IPS DF 4.7 (cell line): ENCODE measurements at regions not wholly inside any gene's neighbourhood (a gene's known extent, or its start where the extent isn't known, plus 50 kb on each side); places are given as distances from the start of the nearest gene placed in this dataset.
"Not testable (repeated sequence)": the region's sequence is repeated elsewhere in the genome, so short reads cannot be mapped to it uniquely, and the experiment has no call there.

ENCODE experiments used
- DNase-seq: peaks from one replicate; pipeline ENCODE4 v3.0.0-alpha.2; 2013; ENCODE audit warnings: low spot score; ENCODE audit errors: extremely low read depth

DNA sequence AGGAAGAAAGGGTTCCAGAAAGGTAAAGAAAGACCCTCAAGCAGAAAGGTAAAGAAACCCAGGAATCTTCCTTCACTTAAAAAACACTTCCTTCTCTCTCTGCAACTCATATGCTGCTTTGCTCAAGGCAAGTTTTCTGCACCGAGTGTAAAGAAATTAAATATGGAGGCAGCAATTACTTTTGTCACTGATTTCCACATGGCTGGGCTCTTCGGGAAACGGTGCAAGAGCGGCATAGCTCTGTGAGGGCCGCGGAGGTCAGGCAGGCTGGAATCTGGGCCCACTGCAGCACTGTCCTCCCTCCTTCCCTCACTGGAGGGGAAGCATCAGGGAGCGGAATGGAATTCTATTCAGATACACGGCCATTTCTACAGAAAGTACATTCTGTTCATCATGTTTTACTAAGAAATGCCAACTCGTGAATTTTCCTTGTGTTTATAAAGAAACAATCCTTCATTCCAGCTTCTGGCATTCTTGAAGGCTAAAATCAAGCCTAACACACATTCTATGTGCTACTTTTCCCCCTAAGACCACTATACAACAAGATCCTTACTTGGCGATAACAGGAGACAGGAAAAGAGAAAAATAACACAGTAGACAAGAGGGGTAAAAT lies 212.2 kb downstream of the SIPA1L2 start:
- no peak for DNase-seq

DNA sequence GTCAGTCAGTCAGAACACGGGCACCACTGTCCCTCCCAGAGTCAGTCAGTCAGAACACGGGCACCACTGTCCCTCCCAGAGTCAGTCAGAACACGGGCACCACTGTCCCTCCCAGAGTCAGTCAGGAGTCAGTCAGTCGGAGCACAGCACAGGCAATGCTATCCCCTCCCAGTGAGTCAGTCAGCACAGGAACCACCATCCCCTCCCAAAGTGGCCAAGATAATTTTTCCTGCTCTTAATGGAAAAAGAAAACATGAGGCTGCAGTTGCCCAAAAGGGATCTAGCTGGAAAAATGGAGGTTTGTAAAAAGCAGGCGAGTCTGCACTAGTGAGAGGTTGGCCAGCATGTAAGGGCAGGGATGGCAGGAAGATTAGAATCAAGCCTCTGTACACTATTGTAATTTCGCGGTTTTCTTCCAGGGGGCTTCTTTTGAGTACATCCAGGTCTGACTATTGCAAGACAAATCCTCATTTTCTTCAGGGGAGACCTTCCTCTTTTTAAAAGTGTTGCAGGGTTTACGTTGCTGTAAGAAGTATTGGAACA lies 213.8 kb downstream of the SIPA1L2 start:
- no peak for DNase-seq

DNA sequence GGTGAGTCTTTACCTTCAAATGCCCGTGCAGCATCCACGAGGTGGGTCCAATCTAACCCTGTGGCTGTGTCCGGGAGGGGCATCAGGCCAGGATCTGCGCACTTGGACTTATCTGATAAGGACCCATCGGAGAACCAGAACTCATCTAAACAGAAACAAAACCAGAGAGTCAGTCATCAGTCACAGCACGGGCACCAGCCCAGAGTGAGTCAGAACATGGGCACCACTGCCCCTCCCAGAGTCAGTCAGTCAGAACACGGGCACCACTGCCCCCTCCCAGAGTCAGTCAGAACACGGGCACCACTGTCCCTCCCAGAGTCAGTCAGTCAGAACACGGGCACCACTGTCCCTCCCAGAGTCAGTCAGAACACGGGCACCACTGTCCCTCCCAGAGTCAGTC lies 214.5 kb downstream of the SIPA1L2 start:
- not testable (repeated sequence) for DNase-seq

DNA sequence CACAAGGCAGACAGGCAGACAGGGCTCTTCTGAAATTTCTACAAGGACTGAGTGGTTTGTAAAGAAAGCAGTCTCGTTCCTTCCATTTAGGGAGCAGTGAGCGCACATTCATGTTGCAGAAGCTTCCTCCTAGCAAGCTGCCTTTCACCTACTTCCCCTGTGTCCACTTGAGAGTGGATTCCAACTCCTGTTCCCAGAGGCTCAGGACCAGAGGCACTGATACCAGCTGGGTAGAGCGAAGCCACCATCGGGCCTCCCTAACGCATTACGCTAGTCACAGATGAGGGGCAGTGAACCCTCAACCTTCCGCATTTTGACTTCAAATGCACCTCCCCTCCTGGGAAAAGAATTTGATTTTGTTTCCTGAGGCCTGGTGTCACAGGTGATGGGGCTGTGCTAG lies 215.8 kb downstream of the SIPA1L2 start:
- DNase-seq = no peak

DNA sequence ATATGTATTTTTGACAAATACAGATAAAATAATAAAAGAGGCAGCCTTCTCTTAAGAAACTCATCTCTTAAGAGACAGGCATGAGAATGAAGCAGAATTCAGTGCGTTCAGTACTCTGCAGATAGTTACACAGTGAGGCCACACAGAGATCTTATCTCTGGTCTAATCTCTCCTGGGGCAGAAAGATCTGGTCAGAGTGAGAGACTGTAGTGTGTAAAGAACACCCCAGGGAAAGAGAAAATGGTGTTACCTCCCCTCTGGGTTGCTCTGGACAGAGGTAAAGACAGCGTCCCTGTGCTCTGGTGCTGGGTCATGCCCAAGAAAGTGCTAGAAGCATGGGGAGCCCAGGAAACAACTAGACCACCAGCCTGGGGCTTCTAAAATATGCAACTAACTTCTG lies 216.3 kb downstream of the SIPA1L2 start:
- no peak for DNase-seq

DNA sequence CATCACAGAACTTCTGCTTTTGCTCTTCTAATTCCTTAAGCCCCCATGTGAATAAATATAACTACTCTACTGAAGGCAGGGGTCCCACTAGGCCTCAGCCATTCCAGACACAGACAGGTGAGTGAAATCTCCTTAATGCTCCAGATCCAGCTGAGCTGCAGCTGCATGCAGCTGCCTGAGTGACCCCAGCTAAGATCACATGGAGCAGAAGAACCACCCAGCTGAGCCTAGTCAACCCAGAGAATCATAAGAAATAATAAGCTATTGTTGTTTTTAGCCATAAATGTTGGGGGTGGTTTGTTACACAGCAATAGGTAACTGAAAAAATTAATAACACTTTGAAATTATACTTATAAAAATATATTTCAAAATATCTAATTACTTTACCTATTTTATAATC lies 220.3 kb downstream of the SIPA1L2 start:
- no peak for DNase-seq

DNA sequence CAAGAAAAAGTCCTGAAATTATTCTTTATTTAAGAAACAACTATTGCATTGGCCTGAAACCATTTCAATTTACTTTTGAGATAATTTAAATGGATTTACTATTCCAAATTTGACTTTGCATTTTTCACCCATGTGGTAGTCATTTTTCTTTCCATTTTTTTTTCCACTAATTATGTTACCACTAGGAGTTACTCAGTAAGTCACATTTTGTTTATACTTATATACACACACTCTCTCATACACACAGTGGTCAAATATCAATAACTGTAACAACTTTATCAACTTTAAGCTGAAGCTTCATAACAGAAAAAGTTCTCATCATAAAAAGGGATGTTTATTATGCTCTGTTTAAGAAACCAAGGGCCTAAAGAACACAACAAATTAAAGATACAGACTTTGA lies 222.8 kb downstream of the SIPA1L2 start:
- DNase-seq = no peak

DNA sequence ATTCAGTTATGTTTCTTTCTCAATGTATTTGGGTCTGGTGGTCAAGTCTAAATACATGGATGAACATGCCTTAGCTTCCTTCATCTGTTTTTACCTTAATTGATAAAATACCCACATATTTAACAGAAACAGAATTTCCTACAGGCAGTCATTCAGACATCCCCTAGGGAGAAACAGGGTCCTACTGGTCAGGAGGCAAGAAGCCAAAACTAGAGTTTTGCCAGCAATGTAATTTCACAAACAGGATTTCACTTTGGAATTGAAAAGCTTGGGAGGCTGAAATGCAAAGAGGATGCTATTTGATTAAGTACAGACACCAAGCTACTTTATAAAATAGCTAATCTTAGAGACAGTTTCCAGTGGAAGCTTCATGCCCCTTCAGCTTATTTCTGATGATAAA lies 224.2 kb downstream of the SIPA1L2 start:
- no peak for DNase-seq

DNA sequence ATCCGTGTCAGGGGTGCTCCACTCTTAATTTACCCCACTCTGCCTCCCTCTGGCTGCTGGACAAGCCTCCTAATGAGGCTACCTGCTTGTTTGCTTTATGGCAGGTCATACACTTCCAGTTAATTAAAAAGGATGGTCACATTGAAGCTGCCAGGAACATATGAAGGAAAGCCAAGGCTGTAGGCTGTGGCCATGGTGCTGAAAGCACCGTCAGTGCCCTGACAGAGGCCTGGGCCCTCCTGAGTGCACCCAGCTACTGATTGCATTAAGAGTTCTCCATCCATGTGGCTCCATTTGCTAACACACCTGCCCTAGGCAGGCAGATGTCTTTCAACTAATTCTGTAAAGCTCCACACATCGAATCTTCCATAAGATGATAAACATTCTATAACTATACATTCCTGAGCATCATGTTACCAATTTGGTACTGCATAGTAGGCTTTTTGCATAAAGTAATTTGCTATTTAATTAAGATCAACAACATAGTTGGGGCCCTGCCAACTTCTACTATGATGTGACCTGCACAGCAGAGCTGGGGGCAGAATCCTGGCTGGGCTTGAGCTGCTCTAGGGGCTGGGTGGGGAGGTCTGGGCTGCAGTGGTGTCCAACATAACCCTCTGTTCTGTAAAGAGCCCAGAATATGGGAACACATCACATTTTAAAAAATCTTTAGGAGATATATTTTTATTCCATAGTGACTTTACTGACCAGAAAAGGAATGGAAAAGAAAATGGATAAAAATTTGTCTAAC lies 224.8 kb downstream of the SIPA1L2 start:
- no peak for DNase-seq

DNA sequence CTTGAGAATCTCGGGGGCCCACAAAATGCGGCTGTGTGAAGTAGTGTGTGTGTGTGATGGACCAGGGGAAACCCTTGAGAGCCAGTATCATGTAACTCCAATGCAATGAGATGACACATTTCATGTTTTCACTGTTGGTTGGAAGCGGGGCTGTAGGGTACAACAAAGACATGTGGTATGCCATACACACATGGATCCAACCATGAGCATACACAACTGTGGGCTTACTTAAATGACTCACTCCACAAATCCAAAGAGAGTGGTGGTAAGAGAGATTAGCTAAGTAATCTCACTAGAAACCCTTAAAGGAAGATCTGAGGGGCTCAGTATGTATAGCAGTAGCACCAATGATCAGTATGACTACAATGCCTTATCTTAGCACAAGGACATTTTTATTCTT lies 225.7 kb downstream of the SIPA1L2 start:
- no peak for DNase-seq

DNA sequence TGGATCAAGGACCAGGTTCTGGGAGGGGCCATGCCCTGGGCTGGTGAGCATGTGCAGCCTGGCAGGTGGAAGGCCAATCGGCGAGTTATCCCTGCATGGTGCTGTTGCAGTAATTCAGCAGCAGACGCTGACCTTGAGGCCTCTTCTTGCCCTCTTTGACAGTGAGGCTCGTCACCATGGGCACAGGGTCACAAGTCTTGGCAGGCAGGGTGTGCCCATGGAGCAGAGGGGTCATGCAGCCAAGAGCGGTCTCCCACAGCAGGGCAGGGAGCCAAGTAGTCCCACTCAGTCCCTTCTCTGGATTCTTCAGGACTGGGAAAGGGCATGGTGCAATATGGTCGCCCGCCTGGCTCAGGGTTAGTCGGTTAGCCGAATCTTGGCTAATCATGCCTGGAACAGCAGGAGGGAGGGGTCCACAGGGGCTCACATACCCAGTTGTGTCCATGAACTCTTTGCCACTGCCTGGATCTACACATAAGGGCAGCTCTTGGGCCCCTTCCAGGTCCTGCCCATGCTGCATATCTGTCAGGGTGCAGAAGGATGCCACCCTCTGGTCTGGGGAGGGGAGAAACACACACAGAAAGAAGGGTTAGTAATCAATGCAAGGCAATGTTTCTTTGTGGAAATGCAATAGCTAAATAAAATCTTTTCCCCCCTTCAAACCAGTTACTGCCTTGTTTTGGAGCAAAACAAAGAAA lies 226.8 kb downstream of the SIPA1L2 start:
- no peak for DNase-seq

DNA sequence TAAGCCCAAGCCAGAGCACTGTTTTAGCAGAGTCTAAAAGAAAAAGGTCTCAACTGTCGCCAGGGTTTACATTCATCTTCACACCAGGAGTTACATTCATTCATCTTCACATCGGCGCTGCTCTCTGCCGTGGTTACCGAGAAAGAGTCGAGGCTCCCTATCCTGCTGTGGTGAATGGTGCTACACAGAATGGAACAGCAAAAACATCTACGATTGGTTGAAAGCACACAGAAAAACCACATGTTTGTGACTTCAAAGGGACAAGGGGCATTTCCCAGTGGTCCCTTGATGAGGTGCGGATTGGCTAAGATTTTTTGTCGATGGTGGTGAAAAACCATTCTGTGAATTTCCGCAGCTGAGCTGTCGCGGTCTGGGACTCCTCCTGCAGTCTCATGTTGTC lies 231.1 kb downstream of the SIPA1L2 start:
- no peak for DNase-seq

DNA sequence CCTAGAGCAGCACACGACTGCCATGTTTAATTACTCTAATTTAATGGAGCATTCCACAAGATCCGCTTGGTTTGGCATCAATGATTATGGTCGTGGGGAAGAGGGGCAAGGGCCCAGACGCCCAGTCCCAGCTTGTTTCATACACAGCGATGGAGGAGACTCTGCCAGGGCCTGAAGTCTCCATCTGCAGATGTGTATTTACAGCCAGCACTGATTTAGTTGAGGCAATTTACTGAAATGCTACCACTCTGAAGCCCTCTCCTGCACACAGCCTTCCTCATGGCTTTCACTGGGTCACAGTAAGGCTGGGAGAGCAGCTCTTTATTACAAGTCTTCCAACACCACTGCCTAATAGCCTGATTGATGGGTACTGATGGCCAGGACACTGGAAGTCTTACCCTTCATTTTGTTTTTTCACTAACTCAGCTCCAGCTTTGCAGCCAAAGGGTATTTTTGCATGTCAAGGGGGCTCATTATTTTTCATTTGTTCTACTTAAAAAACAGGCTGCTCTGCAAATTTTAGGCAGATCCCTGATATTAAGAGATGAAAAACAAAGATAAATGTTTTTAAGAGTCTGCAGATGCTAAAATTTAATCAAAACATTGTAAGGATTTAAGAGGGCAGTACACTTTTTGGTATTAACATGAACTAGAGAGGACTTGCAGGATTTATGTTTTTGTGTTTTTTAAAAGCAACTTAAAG lies 236.3 kb downstream of the SIPA1L2 start:
- DNase-seq = no peak

DNA sequence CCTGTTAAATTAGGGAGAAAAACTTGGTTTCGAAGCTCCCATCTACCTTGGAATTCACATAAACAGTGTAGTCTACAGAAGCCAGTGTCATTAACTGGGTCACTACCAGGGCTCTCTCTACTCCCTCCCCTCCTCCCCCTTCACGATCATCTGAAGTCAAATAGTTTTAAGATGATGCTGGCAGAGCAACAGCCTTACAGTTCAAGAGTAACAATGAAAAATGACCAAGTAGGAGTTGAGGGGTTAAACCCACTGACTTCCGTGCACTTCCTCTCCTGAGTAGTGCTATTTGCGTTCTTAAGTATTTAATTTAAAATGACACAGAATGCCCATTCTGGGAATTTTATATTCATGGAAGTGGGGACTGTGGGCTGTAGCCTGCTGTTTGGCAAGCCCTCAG lies 236.9 kb downstream of the SIPA1L2 start:
- DNase-seq = no peak

DNA sequence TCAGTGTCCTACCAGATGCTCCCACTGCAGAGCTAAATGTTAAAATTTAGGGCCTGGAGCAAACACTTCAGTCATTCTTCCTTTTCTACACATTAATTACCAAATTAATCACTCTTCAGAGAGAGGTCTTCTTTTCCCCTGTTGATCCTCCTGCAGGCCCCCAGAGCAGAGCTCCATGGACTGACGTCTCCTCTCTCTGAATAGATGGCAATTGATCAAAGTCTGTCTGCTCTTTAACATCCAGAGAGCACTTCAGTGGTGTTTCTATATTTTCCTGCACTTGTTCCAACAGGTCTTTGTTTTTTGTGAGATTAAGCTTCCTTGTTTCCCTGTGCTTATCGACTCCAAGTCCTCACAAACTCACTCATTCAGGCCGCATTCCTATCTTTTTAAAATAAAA lies 239.3 kb downstream of the SIPA1L2 start:
- no peak for DNase-seq

DNA sequence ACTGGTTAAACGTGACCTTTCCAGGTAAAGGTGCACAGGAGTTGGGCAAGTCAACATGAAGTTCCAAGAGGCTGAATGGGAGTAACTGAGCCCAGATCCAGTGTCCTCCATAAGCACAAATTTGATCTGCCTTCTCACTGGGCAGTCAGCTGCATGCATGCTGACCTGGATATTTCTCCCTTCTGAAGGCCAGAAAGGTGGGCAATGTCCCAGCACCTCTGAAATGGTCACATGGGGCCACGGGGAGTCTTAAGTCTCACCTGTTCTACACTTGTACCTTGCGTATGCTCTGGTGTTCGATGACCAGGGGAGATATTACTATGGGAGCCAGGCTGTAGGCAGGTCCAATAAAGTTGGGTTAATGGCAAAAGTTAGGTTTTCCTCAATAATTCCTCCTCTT lies 240.2 kb downstream of the SIPA1L2 start:
- DNase-seq = no peak

DNA sequence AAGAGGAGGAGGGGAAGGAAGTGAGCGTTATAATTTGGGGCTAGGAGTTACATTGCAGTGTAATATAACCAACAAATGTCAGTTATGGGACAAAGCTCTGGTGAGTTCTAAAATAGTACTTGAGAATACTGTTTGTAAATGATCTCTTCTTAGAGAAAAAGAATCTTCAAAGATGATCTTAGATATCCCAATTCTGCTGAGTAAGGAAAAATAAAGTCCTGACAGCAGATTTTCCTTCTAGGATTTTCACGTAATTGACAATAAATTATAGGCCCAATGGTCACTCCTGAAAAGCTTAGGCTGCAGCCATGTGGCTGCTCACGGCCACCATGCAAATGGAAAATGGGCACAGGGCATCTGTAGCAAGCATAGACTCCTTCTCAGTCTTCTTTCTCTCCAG lies 241.6 kb downstream of the SIPA1L2 start:
- DNase-seq = no peak

DNA sequence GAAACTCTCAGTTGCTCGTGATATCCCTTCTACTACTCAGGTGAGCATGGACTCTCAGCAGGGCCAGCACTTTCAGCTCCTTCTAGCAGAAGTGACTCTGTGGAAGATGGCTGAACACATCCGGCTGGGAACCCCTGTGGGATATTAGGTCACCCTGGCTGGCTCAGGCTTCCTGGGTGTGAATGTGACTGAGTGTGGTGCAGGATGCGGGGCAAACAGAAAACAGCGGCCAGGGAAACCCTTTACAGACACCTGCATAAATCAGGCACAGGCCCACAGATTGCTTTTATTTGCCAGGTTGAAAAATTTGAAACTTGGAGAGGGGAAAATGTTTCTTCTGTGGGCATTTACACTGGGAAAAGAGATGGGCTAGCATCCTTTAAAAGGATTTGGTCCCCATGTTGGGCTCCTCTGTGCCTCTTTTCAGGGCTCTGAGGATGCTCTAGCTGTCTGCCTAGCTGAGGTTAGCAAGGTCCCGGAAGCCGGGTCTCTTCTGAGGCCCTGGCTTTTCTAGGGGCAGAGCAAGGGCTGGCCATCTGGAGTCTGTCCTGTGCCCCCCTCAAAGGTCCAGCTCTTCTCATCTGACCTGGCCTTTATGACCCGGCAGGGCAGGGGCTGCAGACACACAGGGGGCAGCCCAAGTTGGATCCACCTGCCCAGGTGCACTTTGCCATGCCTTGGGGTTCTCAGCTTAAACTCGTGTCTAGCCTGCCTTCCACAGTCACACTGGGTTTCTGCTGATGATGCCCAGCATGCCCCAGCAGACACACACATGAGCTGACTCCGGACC lies 243.0 kb downstream of the SIPA1L2 start:
- no peak for DNase-seq

DNA sequence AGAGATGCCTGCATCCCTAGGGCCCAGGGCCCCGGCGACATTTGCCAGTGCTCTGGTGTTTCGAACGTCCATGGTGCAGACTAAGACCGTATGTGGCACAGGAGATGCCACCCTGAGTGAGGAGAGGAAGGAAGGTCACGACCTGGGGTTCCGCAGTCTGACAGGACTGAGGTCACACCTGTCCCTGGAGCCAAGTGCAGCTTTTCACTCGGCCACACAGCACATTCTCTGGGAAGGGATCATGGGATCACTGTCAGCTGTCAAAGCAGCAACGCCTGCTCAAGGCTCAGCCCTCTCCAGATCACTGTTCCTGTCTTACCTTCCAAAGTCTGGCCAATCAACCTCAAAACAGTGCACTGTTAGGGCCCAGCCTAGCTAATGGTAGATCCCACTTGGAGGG lies 243.6 kb downstream of the SIPA1L2 start:
- no peak for DNase-seq

DNA sequence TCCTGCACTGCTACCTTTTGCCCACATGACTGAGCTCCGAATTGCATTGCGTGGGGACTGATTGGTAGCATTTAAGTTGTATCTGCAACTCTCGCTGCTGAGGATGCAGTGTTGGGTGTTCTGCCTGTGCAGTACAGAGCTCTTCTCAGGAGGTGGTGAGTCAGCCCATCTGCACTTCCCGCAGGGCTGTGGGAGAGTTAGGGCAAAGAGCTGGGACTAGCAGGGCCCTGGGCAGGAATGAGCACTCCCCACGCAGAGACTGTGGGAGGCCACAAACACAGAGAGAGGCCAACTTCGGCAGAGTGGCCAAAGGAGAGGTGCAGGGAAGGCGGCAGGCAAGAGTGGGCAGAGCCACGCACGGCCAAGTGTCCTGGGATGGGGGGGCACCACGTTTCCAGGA lies 244.7 kb downstream of the SIPA1L2 start:
- DNase-seq = no peak
